Stimulated activated CD8-positive, alpha-beta memory T cell treated with anti-CD3 and anti-CD28 coated beads, Interleukin-7, amount 100 ng/mL, for 24 hours (primary cell): ENCODE measurements at regions not wholly inside any gene's neighbourhood (a gene's known extent, or its start where the extent isn't known, plus 50 kb on each side); places are given as distances from the start of the nearest gene placed in this dataset.

Experiments
- DNase-seq: peaks from one replicate; pipeline ENCODE4 v3.0.0-alpha.2; 2020; ENCODE audit warnings: low read depth

DNA sequence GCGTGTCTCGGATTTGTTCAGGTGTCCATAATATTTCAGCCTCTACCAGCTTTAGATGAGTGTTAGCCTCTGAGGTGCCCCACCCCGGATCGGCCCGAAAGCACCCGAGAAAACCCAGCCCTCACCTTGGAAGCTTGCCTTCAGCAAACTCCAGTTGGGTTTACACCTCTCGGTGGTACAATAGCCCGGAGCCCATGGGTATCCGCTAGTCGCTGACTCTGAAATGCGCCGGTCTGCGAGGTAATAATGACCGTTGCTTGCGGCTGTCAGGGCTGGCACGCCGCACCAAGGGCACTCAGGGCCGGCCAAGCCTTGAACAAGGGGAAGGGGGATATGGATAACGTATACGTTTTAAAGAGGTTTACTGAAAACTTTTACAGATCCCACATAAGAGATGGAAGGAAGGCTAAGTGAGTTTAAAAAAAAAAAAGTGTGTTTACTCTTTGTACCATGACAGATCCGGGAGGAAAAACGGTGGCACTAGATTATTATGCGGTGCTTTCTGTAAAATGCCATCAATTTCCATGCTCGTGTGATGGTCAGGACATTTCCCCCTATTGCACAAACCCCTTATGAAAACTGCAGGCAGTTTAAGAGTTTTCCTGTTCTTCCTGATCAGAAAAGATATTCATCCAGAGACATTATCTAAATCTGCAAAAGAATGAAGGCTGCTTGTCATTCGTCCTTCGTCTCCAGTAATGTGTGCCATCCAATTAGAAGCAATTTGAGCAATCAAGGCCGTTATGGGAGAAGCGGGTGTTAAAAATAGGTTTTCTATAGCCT lies 124.2 kb downstream of the TMEM161B start:
- no peak for DNase-seq

DNA sequence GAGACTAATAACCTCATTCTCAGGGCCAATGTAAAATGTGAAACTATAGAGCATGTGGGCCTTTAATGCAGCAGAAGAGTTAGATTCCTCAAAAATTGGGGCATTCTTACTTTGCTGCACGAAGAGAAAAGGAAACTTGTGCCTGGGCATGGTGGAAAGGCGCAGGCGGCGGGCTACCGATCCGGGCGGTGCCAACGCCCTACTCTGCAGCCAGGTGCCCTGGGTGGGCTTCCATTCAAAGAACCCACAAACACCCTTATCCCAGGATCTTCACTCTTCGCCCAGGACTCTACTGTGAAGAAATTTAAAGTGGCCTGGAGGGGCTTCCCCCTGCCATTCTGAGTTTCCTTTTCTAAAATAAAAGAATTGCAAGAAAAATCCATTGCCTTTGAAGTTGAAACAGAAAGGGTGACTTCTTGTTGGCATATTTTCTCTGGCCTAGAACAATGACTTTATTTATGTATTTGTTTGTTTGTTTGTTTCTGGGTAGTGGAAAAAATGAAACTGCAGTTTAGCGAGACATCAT lies 124.9 kb downstream of the TMEM161B start:
- no peak for DNase-seq

GRCh38 chr5:88142886-88143692 lies 125.6 kb downstream of the TMEM161B start:
- no peak for DNase-seq

DNA sequence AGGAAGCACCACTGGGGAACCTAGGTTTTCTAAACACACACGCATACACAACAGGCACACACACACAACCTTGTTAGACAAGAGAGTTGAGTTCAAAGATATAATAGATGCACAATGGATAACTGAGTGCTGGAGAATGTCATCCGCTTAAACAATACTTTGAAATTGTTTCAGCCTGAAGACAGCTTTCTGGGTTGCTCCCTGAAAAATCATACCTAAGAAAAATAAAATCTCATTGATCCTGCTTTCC lies 126.1 kb downstream of the TMEM161B start:
- no peak for DNase-seq

DNA sequence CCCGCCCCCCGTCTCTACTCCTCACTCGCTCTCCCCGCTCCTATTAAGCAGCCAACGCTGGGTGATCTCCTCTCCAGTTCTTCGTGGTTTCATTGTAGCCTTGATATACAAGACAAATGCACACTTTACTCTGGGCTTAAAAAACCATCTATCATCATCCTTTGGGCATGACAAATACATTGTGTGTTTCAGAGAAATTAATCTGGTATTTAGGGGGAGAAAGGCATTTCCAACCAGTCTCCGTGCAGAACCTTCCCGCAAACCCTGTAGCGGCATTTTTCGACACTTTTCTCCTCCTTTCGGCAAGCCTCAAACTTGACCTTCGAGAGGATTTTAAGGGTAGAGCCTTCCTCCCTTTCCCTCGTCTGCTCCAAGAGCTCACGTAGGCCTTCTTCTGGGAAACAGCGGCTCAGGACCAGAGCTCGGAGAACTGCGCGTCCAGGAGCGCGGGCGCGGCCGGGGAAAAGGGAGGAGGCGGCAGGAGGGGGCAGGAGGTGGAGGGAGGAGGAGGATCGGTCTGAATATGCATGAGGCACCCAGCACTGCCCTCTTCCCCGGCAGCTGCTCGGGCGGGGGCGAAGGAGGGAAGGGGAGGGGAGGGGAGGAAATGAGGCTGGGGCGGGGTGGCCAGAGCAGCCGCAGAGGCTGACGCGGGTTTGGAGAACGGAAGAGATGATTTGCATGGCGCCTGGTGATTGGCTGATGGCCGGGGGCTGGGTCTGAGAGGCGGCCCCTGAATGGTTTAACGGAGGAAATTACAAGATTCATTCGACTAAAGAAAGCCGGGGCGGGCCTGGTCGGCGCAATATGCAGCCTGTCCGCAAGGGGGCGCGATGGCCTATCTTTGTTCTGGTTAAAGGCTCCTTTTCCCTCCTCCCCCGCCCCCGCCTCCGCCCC lies 127.5 kb downstream of the TMEM161B start:
- DNase-seq = peak; percentile 72

DNA sequence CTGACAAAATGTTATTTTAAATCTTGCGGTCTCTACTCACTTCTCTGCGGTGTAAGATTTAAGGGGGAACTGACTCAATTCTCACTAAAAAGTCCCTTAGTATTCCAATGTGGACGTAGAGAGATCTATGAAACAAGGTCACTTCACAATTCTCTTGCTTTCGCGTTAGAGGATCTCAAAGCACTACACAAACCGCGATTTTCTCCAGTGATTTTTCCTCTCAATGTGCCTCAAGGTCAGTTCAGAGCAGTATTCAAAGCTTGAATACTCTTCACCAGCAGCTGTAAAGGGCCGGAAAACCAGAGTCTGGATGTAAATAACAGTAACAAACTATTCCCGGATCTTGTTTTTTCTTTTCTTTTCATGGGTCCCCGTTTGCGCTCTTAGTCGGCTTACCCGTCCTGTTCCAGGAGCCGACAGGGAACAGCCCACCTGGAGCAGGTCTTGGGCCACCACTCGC lies 128.2 kb downstream of the TMEM161B start:
- DNase-seq = no peak

GRCh38 chr5:88130211-88130815 lies 138.3 kb downstream of the TMEM161B start:
- no peak for DNase-seq

GRCh38 chr5:88128813-88129212 lies 139.8 kb downstream of the TMEM161B start:
- DNase-seq = no peak

GRCh38 chr5:88119535-88120125 lies 149.0 kb downstream of the TMEM161B start:
- DNase-seq = no peak

DNA sequence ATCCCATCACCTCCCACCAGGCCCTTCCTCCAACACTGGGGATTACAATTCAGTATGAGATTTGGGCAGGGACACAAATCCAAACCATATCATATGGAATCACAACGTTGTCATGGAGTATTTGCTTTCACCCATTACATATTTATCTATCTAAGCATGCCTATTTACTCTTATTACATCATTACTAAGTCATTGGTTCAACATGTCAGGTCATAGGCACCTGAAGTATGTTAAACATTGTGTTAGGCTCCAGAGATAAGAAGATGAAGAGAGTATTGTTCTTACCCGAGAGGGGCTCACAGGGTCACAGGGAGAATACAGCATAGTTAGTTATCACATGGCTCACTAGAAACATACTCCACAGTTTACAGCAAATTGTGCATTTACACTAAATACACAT lies 150.5 kb downstream of the TMEM161B start:
- DNase-seq = no peak

- no peak for DNase-seq
These were observed 151.1 kb downstream of the TMEM161B start for GRCh38 chr5:88117546-88117945.

DNA sequence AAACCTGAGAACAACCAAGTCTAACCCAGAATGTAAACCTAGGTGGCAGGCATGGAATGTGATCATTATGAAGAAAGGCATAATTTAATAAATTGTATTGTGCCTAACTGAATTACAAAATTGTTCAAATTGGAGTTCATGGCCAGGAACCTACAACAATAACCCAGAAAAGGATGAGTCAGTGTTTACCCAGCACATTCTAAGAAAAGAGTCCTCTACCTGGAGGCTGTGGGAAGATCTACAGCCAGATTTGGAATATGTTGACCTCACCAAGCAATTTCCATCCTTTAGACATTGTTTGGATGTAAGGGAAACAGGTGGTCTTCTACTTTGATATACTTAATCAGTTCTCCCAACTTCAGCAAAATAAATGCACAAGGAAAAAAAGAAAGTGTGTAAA lies 152.2 kb downstream of the TMEM161B start:
- no peak for DNase-seq

GRCh38 chr5:88115211-88115610 lies 153.4 kb downstream of the TMEM161B start:
- DNase-seq = no peak

DNA sequence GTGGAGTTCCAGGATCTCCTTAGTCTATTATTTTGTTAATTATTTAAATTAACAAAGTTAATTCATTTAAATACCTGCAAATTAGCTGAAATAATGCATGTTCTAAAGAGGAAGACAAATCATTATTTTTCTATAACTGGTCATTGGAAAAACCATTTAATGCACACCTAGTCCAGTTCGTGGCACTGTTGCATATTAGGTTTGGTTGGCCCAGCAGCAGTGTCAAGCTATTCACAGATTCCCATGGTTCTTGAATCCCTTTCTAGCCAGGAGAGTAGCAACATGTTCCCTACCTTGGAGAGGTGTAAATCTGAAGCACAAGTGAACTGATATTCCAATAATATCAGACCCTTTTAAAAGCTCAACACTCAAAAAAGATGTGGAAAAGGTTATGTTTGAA lies 155.2 kb downstream of the TMEM161B start:
- DNase-seq = no peak

DNA sequence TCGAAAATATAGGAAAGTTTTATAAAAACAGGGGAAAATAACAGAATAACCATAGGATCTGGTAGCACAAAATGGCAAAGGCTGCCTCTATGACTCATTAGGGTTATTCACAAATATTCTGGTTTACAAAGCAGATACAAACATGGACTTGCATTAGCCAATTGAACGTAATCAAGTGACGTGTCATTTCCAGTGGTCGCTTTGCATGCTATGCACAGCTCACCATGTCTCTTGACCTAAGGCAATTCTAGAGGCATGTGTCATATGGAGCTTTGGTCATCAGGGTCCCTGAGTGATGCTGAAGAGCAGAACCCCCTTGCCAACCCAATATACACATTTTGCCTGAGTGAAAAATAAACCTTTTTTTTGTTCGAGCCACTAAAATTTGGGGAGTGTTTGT lies 158.8 kb downstream of the TMEM161B start:
- DNase-seq = no peak

DNA sequence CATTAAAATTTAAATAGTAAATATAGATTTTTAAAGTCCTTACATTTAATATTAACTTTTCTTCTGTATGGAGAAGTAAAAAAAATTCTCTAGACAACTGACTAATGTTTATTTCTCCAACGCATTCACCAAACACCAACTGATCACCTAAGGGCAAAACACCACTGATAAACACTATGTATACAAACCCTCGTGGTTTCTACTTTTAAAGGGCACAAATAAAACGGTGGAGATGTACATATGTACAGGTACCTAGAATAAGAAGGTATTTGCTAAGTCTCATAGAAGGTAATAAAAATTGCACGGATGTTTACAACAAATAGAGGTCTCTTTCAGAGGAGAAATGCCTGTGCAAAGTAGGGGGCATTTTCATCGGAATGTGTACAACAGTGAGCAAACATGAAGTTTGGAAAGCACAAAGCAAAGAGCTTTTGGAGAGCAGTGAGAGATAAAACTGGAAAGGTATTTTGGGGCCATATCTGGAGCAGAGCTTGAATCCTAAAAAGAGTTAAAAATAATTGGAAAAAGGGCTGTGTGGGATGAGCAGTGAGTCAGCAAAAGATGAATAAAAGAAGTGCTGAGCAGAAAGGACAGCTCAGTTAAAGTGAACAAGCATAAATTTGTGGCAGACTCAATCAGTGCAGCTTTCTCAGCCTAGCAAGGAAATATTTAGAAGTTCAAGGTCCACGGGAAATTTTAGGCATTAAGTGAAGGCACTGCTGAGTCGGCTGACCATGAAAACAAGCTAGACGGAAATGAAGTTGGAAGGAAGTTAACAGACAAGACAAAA lies 160.0 kb downstream of the TMEM161B start:
- no peak for DNase-seq

- no peak for DNase-seq
These were observed 173.6 kb downstream of the TMEM161B start for GRCh38 chr5:88094906-88095496.

DNA sequence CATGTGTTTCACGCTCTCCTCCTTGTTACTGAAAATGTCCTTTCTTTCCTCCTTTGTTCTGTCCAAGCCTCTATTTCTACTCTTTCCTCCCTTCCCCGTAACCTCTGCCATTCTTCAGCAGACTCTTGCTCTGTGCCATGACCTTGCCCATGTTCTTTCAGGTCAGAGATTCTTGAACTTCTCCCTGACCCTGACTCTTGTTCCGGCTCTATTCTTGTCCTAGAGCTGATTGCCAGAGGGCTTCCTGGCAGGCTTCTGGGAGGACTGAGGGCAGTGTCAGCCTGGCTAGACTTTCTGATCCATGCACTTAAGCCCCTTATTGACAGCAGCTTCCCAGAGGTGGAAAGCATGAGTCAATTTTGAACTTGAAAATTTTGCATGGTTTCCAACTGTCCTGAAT lies 174.2 kb downstream of the TMEM161B start:
- DNase-seq = no peak

GRCh38 chr5:88093765-88094164 lies 174.9 kb downstream of the TMEM161B start:
- DNase-seq = no peak

DNA sequence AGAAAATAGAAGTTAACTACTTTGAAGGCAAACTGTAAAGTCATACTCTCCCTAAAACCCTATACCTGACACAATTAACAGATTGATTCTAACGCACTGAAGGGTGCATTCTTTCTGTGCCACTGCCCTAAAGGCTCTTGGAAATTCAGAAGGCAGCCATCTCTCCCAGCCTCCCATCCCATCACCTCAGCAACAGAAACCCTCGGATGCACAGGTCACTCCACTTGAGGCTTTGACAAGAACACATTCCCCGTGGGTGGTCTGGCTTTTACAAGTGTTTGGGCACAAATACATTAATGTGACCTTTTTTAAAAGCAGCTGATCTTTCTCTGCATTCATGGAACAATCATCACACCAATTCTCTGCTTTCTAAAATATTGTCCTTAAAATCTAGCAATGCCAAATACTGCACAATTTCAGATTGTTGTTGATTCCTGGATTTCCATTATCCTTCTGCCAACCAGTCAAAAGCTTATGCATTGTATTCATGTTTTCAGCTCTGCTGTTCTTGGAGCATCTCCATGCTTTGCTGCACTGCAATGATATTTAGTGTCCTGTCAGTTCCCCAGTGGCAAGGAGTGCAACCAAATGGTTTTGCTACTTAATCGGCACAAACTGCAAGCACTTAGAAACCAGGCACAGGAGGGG lies 175.6 kb downstream of the TMEM161B start:
- DNase-seq = no peak
